ENCODE measurements at regions not wholly inside any gene's neighbourhood (a gene's known extent, or its start where the extent isn't known, plus 50 kb on each side); places are given as distances from the start of the nearest gene placed in this dataset.
"Not testable (repeated sequence)": the region's sequence is repeated elsewhere in the genome, so short reads cannot be mapped to it uniquely, and the experiment has no call there.

GRCh38 chr6:72457738-72458137, 164.1 kb upstream of the KCNQ5 start:
- no peak for DNase-seq (ENCODE audit: low read depth)

GRCh38 chr6:72458521-72458920, 163.3 kb upstream of the KCNQ5 start:
- no peak for DNase-seq (ENCODE audit: low read depth)

DNA sequence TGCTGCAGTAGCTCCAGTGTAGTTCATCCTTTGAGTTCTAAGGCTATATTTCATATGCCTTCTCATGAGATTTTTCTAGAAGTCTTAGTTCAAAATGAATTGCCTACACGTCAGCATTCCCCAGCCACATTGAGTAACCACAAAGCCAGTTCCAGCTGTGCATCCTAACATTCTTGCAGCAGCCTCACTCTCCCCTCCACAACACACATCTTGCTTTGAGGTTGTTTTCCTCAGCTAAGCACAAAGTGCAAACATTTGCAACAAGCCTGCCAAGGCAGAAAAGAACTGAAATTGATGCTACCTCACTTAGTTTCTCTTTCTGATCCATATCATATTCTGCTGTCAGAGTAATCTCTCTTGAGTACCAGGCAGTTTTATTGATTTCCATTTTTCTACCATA, 160.7 kb upstream of the KCNQ5 start:
- DNase-seq (ENCODE audit: low read depth): no peak

- no peak for DNase-seq (ENCODE audit: low read depth)
Observed at GRCh38 chr6:72464246-72464645, 157.6 kb upstream of the KCNQ5 start.

DNA sequence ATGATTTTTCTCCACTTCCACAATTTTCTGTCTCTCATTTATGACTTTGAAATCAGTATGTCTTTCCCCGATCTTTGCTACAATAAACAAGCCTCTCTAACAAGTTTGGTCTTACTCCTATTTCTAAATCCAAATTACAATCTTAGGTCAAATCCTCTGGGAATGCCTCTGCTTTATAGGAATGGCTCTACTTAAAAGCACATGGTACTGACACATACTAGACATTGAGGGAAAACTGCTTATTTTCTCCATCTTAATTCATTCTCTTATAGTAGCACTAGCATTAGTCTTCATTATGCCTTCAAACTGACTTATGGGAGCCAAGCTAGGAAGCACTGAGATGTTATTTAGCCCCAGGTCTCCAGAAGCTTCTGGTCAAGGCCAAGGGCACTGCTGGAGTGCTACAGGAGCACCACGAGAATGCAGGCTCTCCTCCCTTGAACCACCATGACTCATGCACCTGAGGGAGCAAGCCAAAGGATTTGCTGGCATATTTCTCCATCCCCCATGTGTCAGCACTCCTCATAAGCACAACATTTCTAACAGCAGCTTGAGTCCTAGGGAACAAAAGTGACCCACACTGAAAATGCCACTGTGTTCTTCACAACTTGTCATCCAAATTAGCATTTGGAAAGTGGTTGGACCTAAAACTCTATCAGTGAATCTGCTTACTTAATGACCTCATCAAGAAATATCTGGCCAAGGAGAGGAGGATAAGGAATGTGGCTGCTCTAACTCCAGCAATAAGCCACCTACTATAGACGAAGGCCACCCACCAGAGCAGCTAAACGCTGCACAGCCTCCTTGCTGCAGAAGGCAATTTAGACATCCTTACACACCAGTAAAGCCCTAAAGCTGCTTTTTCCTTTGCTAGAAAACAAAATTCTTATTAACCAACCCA, 156.8 kb upstream of the KCNQ5 start:
- no peak for DNase-seq (ENCODE audit: low read depth)

DNA sequence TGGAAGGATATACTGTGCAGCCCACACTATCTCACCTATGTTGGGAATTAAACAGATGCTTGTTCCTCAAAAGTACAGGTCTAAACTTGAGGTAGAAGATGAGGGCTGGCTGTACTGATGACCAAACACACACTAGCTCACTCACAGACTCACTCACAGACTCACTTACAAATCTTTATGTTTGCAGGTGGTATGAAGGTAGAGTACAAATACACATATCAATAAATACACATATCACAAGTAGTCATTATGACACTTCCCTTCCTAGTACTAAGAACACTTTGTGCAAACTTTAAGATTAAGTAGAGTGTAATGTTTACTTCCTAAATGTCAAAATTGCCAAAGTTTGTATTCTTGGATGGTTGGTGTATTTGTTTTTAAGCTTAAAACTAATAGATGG, 155.4 kb upstream of the KCNQ5 start:
- DNase-seq (ENCODE audit: low read depth): no peak

DNA sequence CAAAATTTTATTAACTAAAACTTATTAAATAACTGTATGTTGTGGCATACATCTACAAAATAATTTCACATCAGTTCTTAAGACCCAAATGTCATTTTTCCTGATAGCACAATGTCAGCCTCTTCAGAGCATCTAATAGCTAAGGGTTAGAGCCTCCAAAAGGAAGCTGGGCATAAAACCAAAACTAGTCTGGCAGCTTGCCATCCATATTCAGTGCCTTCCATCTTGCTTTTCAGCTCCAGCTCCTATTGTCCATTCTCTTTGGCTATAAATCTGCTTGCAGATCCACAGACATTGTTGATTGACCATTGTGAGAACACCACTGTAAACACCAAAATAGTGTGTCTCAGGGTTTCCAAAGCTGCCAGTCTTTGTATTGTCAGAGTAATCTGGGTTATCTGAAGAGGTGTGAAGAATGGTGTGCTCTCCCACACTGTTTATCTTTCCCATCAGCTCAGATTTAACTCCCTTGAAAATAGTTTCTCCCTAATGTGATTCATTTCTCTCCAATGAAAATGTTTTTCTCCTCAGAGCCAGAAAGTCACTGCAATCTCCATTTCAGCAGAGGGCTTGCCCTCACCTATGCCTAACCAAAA, 154.8 kb upstream of the KCNQ5 start:
- DNase-seq (ENCODE audit: low read depth): no peak

DNA sequence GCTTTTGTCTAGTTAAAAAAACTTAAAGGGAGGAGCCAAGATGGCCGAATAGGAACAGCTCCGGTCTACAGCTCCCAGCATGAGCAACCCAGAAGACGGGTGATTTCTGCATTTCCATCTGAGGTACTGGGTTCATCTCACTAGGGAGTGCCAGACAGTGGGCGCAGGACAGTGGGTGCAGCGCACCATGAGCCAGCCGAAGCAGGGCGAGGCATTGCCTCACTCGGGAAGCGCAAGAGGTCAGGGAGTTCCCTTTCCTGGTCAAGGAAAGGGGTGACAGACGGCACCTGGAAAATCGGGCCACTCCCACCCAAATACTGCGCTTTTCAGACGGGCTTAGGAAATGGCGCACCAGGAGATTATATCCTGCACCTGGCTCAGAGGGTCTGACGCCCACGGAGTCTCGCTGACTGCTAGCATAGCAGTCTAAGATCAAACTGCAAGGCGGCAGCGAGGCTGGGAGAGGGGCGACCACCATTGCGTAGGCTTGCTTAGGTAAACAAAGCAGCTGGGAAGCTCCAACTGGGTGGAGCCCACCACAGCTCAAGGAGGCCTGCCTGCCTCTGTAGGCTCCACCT, 152.4 kb upstream of the KCNQ5 start:
- DNase-seq (ENCODE audit: low read depth): not testable (repeated sequence)

GRCh38 chr6:72476051-72476450, 145.8 kb upstream of the KCNQ5 start:
- DNase-seq (ENCODE audit: low read depth): no peak

- DNase-seq (ENCODE audit: low read depth): no peak
Observed at GRCh38 chr6:72476646-72477045, 145.2 kb upstream of the KCNQ5 start.

DNA sequence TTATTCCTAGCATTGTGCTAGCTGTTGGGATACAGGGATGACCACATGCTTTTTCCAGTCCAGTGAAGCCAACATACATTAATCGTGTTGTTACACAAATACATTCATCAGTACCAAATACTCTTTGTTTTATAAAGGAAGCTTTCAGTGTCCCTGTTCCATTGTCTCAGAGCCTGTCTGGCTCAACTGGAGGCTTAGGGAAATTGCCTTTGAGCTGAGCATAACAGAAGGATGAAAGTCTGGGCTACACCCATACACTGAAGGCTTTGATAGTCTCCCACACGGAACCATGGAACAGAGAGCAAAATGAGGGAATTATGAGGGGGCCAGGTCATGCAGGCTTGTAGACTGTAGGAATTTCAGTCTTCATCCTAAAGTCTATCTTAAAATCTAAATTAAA, 126.4 kb upstream of the KCNQ5 start:
- no peak for DNase-seq (ENCODE audit: low read depth)

- DNase-seq (ENCODE audit: low read depth): no peak
Observed at GRCh38 chr6:72497186-72497585, 124.7 kb upstream of the KCNQ5 start.

DNA sequence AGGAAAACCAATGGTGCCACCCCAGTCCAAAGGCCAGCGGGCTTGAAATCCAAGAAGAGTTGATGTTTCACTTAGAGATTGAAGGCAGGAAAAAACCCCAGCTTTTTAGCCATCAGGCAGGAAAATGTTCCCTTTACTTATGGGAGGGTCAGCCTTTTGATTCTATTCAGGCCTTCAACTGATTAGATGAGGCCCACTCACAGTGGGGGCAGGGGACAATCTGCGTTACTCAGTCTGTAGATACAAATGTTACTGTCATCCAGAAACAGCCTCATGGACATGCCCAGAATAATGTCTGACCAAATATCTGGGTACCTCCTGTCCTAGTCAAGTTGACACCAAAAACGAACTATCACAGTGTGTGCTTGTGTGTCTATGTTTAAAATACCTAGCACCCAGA, 121.2 kb upstream of the KCNQ5 start:
- no peak for DNase-seq (ENCODE audit: low read depth)

DNA sequence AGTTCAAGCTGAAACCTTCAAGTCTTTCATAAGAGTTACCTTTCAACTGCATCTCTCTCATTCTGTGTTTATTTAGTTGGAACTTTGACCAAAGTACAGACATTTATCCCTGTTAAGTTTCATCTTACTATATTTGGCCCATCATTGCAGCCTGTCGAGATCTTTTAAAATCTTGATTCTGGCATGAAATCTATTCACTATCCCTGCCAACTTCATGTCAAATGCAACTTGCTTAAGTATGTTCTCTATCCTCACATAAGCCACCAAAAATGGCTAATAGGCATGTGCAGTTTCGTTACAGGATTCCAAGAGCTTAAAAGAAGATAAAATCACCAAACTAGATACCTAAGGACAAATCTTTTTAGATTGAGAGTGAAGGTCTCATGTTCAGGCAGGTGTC, 117.5 kb upstream of the KCNQ5 start:
- no peak for DNase-seq (ENCODE audit: low read depth)

DNA sequence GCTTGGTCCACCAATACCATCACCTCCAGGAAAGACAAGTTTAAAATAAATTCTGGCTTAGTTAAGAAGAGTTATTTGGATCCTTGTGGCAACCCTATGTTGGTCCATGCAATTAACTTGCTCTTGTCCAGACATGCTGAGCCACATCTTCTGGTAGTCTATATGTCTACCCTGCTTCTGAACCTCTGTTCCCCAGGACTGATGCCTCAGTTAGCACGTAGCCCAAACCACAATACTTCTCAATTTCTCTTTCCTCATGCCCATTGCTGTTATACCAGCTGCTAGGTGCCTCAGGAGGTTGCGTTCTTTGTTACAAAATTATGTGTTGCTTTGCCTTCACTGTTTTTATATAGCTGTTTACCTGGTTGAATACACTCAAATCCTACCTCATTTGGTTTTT, 116.4 kb upstream of the KCNQ5 start:
- DNase-seq (ENCODE audit: low read depth): no peak

- no peak for DNase-seq (ENCODE audit: low read depth)
Observed at GRCh38 chr6:72519871-72520270, 102.0 kb upstream of the KCNQ5 start.

DNA sequence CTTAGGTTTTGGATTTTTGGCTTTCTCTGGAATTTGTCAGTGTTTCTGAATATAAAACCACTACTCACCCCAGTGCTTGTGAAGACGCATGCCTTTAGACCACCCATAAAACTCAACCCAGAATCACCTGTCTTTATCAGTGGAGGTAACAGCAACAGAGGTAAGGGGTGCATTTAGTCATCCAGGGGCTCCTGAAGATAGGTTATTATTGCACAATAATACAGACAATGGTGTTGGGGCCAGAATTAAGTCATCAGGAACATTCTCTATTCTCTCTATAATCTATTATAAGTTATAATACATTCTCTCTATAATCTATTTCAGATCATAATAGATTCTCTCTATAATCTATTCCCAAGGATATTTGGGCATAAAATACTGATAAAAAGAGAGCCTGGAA, 100.2 kb upstream of the KCNQ5 start:
- DNase-seq (ENCODE audit: low read depth): no peak

GRCh38 chr6:72522735-72523141, 99.1 kb upstream of the KCNQ5 start:
- peak; percentile 5 for DNase-seq (ENCODE audit: low read depth)

DNA sequence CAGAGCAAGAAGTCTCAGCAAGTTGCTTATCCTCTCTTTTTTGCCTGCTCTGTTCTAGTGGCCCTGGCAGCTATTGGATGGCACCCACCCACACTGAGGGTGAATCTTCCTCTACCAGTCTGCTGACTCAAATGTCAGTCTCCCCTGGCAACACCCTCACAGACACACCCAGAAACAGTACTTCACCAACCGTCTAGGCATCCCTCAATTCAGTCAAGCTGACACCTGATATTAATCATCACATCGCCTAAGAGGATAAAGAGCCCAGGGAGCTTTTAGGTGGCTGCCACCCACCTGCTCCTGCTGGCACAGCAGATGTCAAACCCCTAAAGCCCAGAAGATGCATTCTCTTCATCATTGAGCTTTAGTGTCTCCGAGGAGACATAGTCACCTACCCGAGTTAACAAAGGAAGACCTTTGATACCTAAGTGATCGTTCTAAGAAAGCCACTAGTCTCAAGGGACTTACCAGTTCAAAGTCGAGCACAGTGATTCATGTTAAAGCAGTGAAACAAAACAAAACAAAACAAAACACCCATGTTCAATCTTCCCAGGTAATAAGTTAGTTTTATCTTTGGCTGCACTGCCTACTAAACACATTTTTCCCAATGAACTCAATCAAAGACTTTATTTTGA, 97.7 kb upstream of the KCNQ5 start:
- no peak for DNase-seq (ENCODE audit: low read depth)

DNA sequence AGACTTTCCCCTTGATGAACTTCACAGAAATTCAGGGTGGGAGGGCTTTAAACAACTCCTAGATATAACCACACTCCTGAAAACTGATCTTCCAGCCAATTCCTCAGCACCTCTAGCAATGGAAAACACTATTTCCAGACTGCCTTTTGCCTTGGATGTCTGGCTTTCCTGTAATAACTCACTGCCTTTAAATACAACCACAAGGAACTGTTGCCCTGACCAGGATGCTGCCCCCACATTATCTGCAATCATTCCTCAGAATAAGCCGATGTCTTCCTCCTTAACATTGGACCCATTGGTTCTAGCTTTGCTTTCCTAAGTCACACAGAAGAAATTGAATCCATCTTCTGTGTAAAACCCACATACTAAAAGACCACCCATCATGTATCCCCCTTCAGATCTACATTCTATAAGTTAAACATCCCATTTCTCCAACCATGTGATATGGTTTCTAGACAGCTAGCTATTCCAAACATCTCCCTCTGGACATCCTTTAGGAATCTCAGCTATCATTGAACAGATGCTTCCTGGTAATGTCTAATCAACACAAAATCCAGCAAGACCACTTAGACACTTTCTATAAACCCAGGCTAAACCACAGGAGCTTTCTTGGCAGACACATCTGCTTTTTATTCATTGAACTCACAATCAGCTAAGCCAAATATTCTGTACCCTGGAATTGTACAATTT, 95.9 kb upstream of the KCNQ5 start:
- no peak for DNase-seq (ENCODE audit: low read depth)

DNA sequence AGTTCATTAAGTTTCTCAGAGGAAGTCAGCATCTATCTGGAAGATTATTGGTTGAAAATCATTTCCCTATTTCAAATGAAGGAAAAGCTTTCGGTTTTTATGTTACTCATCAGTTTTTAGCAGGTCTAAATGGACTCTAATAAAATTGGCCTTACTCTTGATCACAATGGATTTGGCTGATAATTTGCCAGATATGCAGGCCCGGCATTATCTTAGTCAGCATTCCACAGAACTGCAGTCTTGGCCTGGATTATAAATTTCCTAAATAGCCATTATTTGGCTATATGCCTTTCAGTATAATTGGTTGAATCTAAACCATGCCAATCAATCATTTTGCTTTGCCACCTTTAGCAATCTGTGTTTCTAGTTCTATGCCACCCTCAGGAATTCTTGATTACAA, 91.7 kb upstream of the KCNQ5 start:
- no peak for DNase-seq (ENCODE audit: low read depth)

DNA sequence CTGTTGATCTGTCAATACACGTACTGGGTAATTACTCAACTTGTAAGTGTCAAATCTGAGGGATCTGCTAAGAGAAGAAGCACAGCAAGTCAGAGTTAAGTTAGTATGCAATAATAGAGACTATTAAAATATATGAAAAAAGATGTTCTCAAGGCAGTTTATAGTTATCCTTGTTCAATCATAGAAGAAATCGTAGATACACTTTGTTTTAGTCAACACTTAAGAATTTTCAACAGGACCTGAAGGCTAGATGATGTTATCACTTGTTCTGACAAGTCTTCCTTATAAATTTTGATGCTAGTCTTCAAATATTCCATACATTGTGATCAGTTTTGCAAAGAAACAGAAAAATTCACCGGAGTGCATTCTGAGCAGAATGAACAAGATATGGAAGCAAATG, 91.1 kb upstream of the KCNQ5 start:
- no peak for DNase-seq (ENCODE audit: low read depth)
